DOHH2 (cell line): ENCODE measurements at regions not wholly inside any gene's neighbourhood (a gene's known extent, or its start where the extent isn't known, plus 50 kb on each side); places are given as distances from the start of the nearest gene placed in this dataset.

ENCODE experiments used
- H3F3A ChIP-seq: fragments of 200-600 bp; sonication (generic), shearing (Covaris generic); 2 replicates; pipeline ENCODE4 v1.6.0; 2016; ENCODE audit warnings: antibody characterized with exemption, mild to moderate bottlenecking; ENCODE audit not compliant: control insufficient read depth, insufficient read depth
- H3K27ac ChIP-seq: fragments of 200-600 bp; sonication (generic); 2 replicates; pipeline ENCODE4 v1.5.1; 2014; ENCODE audit warnings: low read depth, mild to moderate bottlenecking, low read length, moderate library complexity
- H3K27me3 ChIP-seq: fragments of 200-600 bp; sonication (generic); 2 replicates; pipeline ENCODE4 v1.6.1; 2014; ENCODE audit warnings: mild to moderate bottlenecking, low read length, mixed read lengths; ENCODE audit not compliant: control insufficient read depth
- H3K36me3 ChIP-seq: fragments of 200-600 bp; sonication (generic); 2 replicates; pipeline ENCODE4 v1.6.1; 2014; ENCODE audit warnings: mild to moderate bottlenecking, low read length, moderate library complexity, mixed read lengths; ENCODE audit not compliant: control insufficient read depth
- H3K4me1 ChIP-seq: fragments of 200-600 bp; sonication (generic); 2 replicates; pipeline ENCODE4 v1.6.1; 2014; ENCODE audit warnings: mild to moderate bottlenecking, low read length, mixed read lengths; ENCODE audit not compliant: control insufficient read depth
- H3K4me2 ChIP-seq: fragments of 200-600 bp; sonication (generic); 2 replicates; pipeline ENCODE4 v1.6.0; 2014; ENCODE audit warnings: mild to moderate bottlenecking, low read length, moderate library complexity
- H3K4me3 ChIP-seq: fragments of 200-600 bp; sonication (generic); 2 replicates; pipeline ENCODE4 v1.5.1; 2014; ENCODE audit warnings: mild to moderate bottlenecking, low read length, mixed read lengths
- H3K79me2 ChIP-seq: fragments of 200-600 bp; sonication (generic); 2 replicates; pipeline ENCODE4 v1.6.1; 2014; ENCODE audit warnings: mild to moderate bottlenecking, low read length, mixed read lengths; ENCODE audit not compliant: control insufficient read depth
- H3K9me2 ChIP-seq: fragments of 200-600 bp; sonication (generic); replicated peaks from 2 replicates; pipeline ENCODE4 v1.6.1; 2014; ENCODE audit warnings: mild to moderate bottlenecking, low read length, mixed read lengths; ENCODE audit not compliant: control insufficient read depth
- H3K9me3 ChIP-seq: fragments of 200-600 bp; sonication (generic); 2 replicates; pipeline ENCODE4 v1.6.1; 2014; ENCODE audit warnings: antibody characterized with exemption, low read length, mixed read lengths; ENCODE audit not compliant: control insufficient read depth, insufficient read depth
- H4K20me1 ChIP-seq: fragments of 200-600 bp; sonication (generic); 2 replicates; pipeline ENCODE4 v1.6.0; 2014; ENCODE audit warnings: low read depth, mild to moderate bottlenecking, antibody characterized with exemption, low read length, moderate library complexity; ENCODE audit not compliant: control insufficient read depth, insufficient read depth
- CTCF ChIP-seq: fragments of 200-600 bp; sonication (generic); IDR thresholded peaks from one replicate; pipeline ENCODE4 v1.5.1; 2014; ENCODE audit warnings: antibody characterized with exemption, mild to moderate bottlenecking, low read depth, low read length; ENCODE audit not compliant: poor library complexity, severe bottlenecking
- EZH2phosphoT487 ChIP-seq: fragments of 200-600 bp; sonication (generic); IDR thresholded peaks from 2 replicates; pipeline ENCODE4 v1.6.1; 2017; ENCODE audit warnings: borderline replicate concordance, mild to moderate bottlenecking, antibody characterized with exemption, low read length, moderate library complexity, mixed read lengths

DNA sequence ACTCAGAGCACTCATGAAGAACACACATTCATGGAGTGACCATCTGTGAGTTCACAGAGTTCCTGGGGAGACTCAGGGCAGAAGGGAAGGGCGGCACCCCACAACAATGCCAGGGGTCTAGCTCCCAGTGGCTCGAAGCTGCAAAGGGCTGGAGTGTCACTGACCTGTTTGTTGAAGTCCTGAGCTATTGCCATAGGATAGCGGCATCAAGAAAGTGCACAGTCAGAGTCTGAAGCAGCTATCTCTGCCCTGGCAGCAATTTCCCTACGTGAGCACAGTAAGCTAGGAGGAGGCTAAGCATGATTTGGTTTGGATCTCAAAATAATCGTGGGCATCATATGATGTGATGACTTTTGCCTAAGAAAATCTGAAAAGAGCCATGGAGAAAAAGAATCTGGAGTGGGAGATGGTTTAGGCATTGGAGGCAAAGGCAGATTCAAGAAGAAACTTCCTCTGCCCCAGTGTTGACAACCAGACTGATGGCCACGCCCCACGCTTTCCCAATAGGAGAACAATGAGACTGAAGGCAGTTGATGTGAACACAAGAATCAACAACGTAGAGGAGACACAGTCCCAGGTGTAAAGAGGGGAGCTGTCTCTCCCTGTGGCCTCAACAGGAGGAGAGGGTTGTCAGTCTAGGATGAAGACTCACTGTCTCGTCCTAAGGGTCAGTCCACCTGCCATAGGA is 100.0 kb upstream of the SLC25A33 start:
- H3F3A ChIP-seq: no peaks in the 10 kb centered on the region
- no peaks in the 10 kb centered on the region for H3K9me2 ChIP-seq
- no peaks in the 10 kb centered on the region for H3K79me2 ChIP-seq
- H4K20me1 ChIP-seq: no peaks in the 10 kb centered on the region
- H3K4me3 ChIP-seq: no peak overlapping the region
- no peak for TF ChIP-seq CTCF
- no peak for TF ChIP-seq EZH2phosphoT487
- H3K27ac ChIP-seq: no peak overlapping the region
- H3K9me3 ChIP-seq: no peaks in the 10 kb centered on the region
- H3K4me1 ChIP-seq: no peaks in the 10 kb centered on the region
- no peaks in the 10 kb centered on the region for H3K36me3 ChIP-seq
- no peak overlapping the region for H3K4me2 ChIP-seq
- no peaks in the 10 kb centered on the region; the same call in 1 of the 2 replicates for H3K27me3 ChIP-seq

- H3K9me3 ChIP-seq: no peaks in the 10 kb centered on the region
- H3K9me2 ChIP-seq: no peaks in the 10 kb centered on the region
- no peaks in the 10 kb centered on the region; the same call in 1 of the 2 replicates for H3K27me3 ChIP-seq
- H3F3A ChIP-seq: no peaks in the 10 kb centered on the region
- no peak overlapping the region for H3K4me3 ChIP-seq
- H3K27ac ChIP-seq: no peak overlapping the region
- TF ChIP-seq EZH2phosphoT487 (no peak), CTCF (no peak)
- no peaks in the 10 kb centered on the region for H3K79me2 ChIP-seq
- no peaks in the 10 kb centered on the region for H4K20me1 ChIP-seq
- no peaks in the 10 kb centered on the region for H3K36me3 ChIP-seq
- no peak overlapping the region for H3K4me2 ChIP-seq
- H3K4me1 ChIP-seq: no peaks in the 10 kb centered on the region
Measured at GRCh38 chr1:9440261-9440660, 99.0 kb upstream of the SLC25A33 start.

DNA sequence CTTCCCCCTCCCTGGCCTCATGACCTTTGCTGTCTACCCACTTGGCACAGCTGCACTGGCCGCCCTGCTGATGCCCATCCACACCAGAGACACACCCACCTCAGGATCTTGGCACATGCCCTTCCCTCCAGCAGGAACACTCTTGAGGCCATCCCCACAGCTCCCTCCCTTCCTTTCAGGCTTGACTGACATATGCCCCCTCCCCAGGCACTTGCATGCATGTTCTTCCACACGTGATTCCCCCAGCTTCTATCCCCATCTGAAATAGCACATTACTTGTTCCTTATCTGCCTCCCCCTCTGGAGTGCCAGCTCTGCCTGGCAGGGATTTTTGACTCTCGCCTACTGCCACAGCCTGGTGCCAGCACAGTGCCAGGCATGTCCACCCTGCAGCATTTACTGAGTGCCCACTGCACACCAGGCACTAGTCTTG is 98.5 kb upstream of the SLC25A33 start:
- TF ChIP-seq CTCF: no peak
- no peak for TF ChIP-seq EZH2phosphoT487
- H3F3A ChIP-seq: no peaks in the 10 kb centered on the region
- H3K4me1 ChIP-seq: no peaks in the 10 kb centered on the region
- no peaks in the 10 kb centered on the region for H3K36me3 ChIP-seq
- no peaks in the 10 kb centered on the region for H3K9me3 ChIP-seq
- H3K4me2 ChIP-seq: no peak overlapping the region
- no peaks in the 10 kb centered on the region; the same call in 1 of the 2 replicates for H3K27me3 ChIP-seq
- no peak overlapping the region for H3K27ac ChIP-seq
- no peaks in the 10 kb centered on the region for H3K79me2 ChIP-seq
- H4K20me1 ChIP-seq: no peaks in the 10 kb centered on the region
- H3K9me2 ChIP-seq: no peaks in the 10 kb centered on the region
- no peak overlapping the region for H3K4me3 ChIP-seq
